ENCODE measurements at regions not wholly inside any gene's neighbourhood (a gene's known extent, or its start where the extent isn't known, plus 50 kb on each side); places are given as distances from the start of the nearest gene placed in this dataset.

DNA sequence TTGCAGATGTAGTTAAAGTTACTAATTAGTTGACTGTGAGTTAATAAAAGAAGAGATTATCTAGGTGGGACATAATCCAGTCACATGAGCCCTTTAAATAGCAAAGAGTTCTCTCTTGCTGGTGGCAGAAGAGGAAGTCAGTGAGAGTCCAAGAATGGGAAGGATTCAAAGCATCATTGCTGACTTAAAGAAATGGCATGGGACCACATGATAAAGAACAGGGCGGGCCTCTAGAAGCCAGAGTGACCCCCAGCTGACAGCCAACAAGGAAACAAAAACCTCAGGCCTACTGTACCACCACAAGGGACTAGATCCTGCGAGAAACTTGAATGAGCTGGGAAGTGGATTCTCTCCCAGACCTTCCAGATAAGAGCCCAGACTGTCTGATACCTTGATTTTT, 447.2 kb upstream of the CCDC54 start:
- H3K36me3 ChIP-seq (ENCODE audit: control insufficient read depth, insufficient read depth, low read length): no peaks in the 10 kb centered on the region
- no peaks in the 10 kb centered on the region for H3K4me1 ChIP-seq (ENCODE audit: control insufficient read depth, insufficient read depth, low read length)
- WGBS, 2 experiments: 87 to 91% methylated on average over 2 of the region's 2 CpGs
- no peaks in the 10 kb centered on the region for H3K9me3 ChIP-seq (ENCODE audit: control insufficient read depth, low read length)
- H3K4me3 ChIP-seq (ENCODE audit: insufficient read depth, low read depth, low read length): no peak overlapping the region
- no peak overlapping the region for H3K27ac ChIP-seq (ENCODE audit: insufficient read depth, low read depth, low read length, poor library complexity, severe bottlenecking)
- no peaks in the 10 kb centered on the region for H3K27me3 ChIP-seq (ENCODE audit: control insufficient read depth, insufficient read depth, low read length, poor library complexity, severe bottlenecking)

DNA sequence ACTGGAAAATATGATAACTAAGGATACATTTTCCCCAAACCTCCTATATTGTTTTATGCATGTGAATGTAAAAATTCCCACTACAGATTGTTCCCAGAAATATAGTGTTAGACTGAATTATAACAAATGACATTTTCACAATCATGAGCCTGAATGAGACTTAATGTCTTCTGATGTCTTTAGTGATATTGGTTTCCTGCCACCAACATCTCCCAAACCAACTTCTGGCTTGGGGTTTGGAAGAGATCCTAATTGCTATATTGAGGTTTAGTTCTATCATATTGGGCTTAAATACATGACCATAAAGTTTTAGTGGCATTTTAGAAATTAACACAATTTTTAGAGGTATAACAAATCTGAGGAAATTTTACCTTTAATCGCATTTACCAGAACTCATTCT, 445.3 kb upstream of the CCDC54 start:
- Histone ChIP-seq H3K4me3 (ENCODE audit: insufficient read depth, low read depth, low read length) (no peak overlapping the region), H3K27ac (ENCODE audit: insufficient read depth, low read depth, low read length, poor library complexity, severe bottlenecking) (no peak overlapping the region), H3K27me3 (ENCODE audit: control insufficient read depth, insufficient read depth, low read length, poor library complexity, severe bottlenecking) (no peaks in the 10 kb centered on the region), H3K4me1 (ENCODE audit: control insufficient read depth, insufficient read depth, low read length) (no peaks in the 10 kb centered on the region), H3K9me3 (ENCODE audit: control insufficient read depth, low read length) (no peaks in the 10 kb centered on the region), H3K36me3 (ENCODE audit: control insufficient read depth, insufficient read depth, low read length) (no peaks in the 10 kb centered on the region)
- WGBS, 2 experiments: 95 to 96% methylated on average over 1 of the region's 1 CpG

DNA sequence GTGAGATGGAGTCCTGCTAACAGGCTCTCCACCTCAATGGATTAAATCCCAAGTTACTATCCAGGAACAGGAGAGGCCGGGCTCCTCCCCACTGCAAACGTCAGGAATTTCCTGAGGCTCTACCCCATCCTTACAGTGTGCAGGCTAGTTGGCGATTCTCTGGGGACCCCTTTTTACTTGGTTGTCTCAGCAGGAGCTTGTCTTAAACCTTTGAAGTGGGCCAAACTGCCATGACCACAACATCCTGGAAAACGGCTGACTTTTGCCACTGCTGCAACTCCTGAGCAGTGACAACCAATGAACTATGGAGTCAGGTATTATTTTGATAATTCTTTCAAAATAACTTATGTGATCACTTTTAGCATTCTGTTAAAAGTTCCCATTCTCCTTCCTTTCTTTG, 440.9 kb upstream of the CCDC54 start:
- no peaks in the 10 kb centered on the region for H3K36me3 ChIP-seq (ENCODE audit: control insufficient read depth, insufficient read depth, low read length)
- H3K4me1 ChIP-seq (ENCODE audit: control insufficient read depth, insufficient read depth, low read length): no peaks in the 10 kb centered on the region
- H3K27ac ChIP-seq (ENCODE audit: insufficient read depth, low read depth, low read length, poor library complexity, severe bottlenecking): no peak overlapping the region
- 56 to 65% methylated on average over 4 of the region's 4 CpGs for WGBS, 2 experiments
- no peaks in the 10 kb centered on the region for H3K9me3 ChIP-seq (ENCODE audit: control insufficient read depth, low read length)
- no peak overlapping the region for H3K4me3 ChIP-seq (ENCODE audit: insufficient read depth, low read depth, low read length)
- no peaks in the 10 kb centered on the region for H3K27me3 ChIP-seq (ENCODE audit: control insufficient read depth, insufficient read depth, low read length, poor library complexity, severe bottlenecking)

DNA sequence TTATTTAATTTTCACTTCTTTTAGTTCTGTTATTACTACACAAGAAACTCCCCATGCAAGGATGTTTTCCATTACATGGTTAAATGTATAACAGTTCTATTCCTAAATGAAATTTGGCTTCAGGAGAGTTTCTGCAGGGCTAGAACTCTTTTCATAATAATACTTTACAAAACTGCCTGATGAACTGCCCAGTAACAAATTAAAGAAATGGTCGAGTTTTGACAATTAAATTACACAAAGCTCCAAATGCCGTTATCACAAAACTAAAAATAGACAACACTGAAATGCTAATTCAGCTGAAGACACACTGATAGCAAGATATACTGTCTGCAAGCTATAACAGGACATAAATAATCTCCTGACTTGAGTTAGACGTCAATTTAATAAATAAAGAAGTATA, 435.2 kb upstream of the CCDC54 start:
- Histone ChIP-seq H3K27ac (ENCODE audit: insufficient read depth, low read depth, low read length, poor library complexity, severe bottlenecking) (no peak overlapping the region), H3K4me3 (ENCODE audit: insufficient read depth, low read depth, low read length) (no peak overlapping the region), H3K27me3 (ENCODE audit: control insufficient read depth, insufficient read depth, low read length, poor library complexity, severe bottlenecking) (no peaks in the 10 kb centered on the region), H3K9me3 (ENCODE audit: control insufficient read depth, low read length) (no peaks in the 10 kb centered on the region), H3K36me3 (ENCODE audit: control insufficient read depth, insufficient read depth, low read length) (no peaks in the 10 kb centered on the region), H3K4me1 (ENCODE audit: control insufficient read depth, insufficient read depth, low read length) (no peaks in the 10 kb centered on the region)
- WGBS, 2 experiments: 95 to 96% methylated on average over 2 to 3 of the region's 3 CpGs

DNA sequence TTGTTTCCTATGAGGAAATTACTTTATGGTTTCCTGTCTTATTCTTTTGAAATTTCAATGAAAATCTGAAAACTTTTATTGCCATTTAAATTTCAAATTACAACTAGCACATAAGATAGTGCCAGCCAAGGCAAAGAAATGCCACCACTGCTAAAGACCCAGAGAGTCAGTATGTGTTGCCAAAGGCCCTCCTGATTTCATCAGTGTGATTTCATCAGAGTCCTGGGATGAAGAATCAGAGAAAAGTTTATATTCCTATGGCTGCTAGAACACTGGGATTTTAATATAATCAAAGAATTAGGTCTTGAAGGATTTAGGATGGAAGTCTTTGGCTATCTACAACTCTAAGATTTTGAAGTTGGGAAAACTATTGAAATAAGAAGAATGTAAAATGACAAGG, 434.2 kb upstream of the CCDC54 start:
- Histone ChIP-seq H3K27ac (ENCODE audit: insufficient read depth, low read depth, low read length, poor library complexity, severe bottlenecking) (no peak overlapping the region), H3K36me3 (ENCODE audit: control insufficient read depth, insufficient read depth, low read length) (no peaks in the 10 kb centered on the region), H3K4me3 (ENCODE audit: insufficient read depth, low read depth, low read length) (no peak overlapping the region), H3K4me1 (ENCODE audit: control insufficient read depth, insufficient read depth, low read length) (no peaks in the 10 kb centered on the region), H3K9me3 (ENCODE audit: control insufficient read depth, low read length) (no peaks in the 10 kb centered on the region), H3K27me3 (ENCODE audit: control insufficient read depth, insufficient read depth, low read length, poor library complexity, severe bottlenecking) (no peaks in the 10 kb centered on the region)

DNA sequence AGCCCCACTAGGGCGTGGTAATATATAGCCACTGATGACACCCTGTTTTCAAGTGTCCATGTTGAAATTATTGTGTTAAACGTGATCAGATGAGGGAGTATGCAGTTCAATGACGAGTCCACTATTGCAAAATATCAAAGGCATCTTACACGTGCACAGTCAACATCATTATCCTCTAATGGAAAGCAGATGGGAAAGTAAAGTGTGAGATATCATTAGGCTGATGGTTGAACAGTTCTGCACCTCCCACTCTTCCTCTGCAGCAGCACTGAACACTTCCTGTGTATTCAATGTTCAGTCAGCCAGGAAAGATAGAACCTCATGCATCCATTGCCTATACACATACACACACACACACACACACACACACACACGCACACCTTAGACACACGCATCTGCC, 431.8 kb upstream of the CCDC54 start:
- Histone ChIP-seq H3K4me3 (ENCODE audit: insufficient read depth, low read depth, low read length) (no peak overlapping the region), H3K4me1 (ENCODE audit: control insufficient read depth, insufficient read depth, low read length) (no peaks in the 10 kb centered on the region), H3K36me3 (ENCODE audit: control insufficient read depth, insufficient read depth, low read length) (no peaks in the 10 kb centered on the region), H3K27ac (ENCODE audit: insufficient read depth, low read depth, low read length, poor library complexity, severe bottlenecking) (no peak overlapping the region), H3K9me3 (ENCODE audit: control insufficient read depth, low read length) (no peaks in the 10 kb centered on the region), H3K27me3 (ENCODE audit: control insufficient read depth, insufficient read depth, low read length, poor library complexity, severe bottlenecking) (no peaks in the 10 kb centered on the region)
- 91 to 92% methylated on average over 5 to 6 of the region's 6 CpGs for WGBS, 2 experiments

DNA sequence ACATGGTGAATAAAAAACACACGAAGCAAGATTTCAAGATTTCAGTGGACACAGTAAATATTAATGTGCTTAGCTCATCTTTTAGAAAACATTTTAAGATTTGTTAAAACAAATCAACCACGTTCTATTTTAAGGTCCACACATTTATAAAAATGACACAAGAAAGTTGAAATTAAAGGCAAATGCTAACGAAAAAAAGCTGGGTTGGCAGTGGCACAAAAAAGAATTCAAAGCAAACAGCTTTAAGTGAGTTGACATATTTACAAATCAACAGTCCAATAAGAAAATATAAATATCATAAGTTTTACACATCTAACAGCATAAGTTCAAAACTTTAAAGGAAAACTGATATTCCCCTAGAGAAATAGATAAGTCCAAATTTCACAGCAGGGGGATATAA, 430.4 kb upstream of the CCDC54 start:
- Histone ChIP-seq H3K4me3 (ENCODE audit: insufficient read depth, low read depth, low read length) (no peak overlapping the region), H3K27me3 (ENCODE audit: control insufficient read depth, insufficient read depth, low read length, poor library complexity, severe bottlenecking) (no peaks in the 10 kb centered on the region), H3K27ac (ENCODE audit: insufficient read depth, low read depth, low read length, poor library complexity, severe bottlenecking) (no peak overlapping the region), H3K36me3 (ENCODE audit: control insufficient read depth, insufficient read depth, low read length) (no peaks in the 10 kb centered on the region), H3K9me3 (ENCODE audit: control insufficient read depth, low read length) (no peaks in the 10 kb centered on the region), H3K4me1 (ENCODE audit: control insufficient read depth, insufficient read depth, low read length) (no peaks in the 10 kb centered on the region)
- WGBS, 2 experiments: 93% methylated on average over 2 to 3 of the region's 3 CpGs

DNA sequence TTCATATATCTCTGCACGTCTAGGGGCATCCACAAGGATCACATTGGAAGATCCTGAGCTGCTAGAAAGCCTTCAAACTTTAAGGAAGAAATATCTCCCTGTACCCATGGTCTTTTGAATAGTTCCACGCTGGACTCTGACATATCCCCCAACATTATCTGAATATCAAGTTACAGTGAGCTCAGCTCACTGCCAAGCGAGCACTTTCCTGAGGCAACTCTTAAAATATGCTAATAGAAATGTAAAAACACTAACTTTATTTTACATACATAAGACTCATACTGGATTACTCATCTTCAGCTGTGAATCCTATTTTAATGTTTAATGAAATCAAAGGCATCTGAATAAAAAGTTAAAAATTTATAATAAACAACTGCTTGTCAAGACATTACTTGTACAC, 420.2 kb upstream of the CCDC54 start:
- Histone ChIP-seq H3K27ac (ENCODE audit: insufficient read depth, low read depth, low read length, poor library complexity, severe bottlenecking) (no peak overlapping the region), H3K27me3 (ENCODE audit: control insufficient read depth, insufficient read depth, low read length, poor library complexity, severe bottlenecking) (no peaks in the 10 kb centered on the region), H3K9me3 (ENCODE audit: control insufficient read depth, low read length) (no peaks in the 10 kb centered on the region), H3K4me3 (ENCODE audit: insufficient read depth, low read depth, low read length) (no peak overlapping the region), H3K4me1 (ENCODE audit: control insufficient read depth, insufficient read depth, low read length) (no peaks in the 10 kb centered on the region), H3K36me3 (ENCODE audit: control insufficient read depth, insufficient read depth, low read length) (no peaks in the 10 kb centered on the region)
- WGBS, 2 experiments: 78 to 89% methylated on average over 3 of the region's 3 CpGs

DNA sequence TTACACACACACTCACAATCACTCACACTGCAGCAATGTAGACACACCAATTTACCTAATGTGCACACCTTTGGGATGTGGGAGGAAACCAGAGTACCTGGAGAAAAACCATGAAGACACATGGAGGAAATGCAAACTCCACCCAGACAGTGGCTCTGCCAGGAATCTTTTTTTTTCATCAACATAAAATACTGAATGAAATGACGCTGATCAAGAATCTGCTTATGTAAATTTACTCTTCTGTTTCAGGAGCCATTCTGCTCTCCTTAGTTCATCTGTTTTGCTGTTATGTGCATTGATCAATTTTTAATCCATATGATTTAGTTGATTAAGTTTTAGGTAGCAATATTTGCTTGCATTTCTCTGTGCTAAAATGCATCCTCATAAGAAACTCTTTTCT, 414.2 kb upstream of the CCDC54 start:
- Histone ChIP-seq H3K4me3 (ENCODE audit: insufficient read depth, low read depth, low read length) (no peak overlapping the region), H3K27me3 (ENCODE audit: control insufficient read depth, insufficient read depth, low read length, poor library complexity, severe bottlenecking) (no peaks in the 10 kb centered on the region), H3K4me1 (ENCODE audit: control insufficient read depth, insufficient read depth, low read length) (no peaks in the 10 kb centered on the region), H3K27ac (ENCODE audit: insufficient read depth, low read depth, low read length, poor library complexity, severe bottlenecking) (no peak overlapping the region), H3K36me3 (ENCODE audit: control insufficient read depth, insufficient read depth, low read length) (no peaks in the 10 kb centered on the region), H3K9me3 (ENCODE audit: control insufficient read depth, low read length) (no peaks in the 10 kb centered on the region)
- WGBS, 2 experiments: 100% methylated on average over 1 of the region's 1 CpG; no CpG with 5 or more reads in 1 of the 2 experiments

DNA sequence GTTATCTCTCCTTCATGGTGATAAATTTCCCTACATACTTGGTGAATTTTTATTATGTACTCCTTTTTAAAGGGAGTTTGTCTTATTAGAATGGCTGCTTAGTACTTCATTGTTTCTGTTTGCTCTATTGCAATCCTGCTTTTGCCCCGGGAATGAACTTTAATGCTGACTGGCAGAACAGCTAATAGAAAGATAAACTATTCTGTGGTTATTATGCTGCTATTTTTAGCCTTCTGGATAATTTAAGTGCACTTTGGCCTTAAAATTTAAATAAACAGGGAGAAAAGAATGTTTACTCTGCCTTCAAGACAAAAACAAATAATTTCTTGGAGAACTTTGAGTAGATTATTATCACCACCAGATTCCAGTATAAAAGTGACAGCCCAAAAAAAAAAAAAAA, 413.8 kb upstream of the CCDC54 start:
- Histone ChIP-seq H3K4me3 (ENCODE audit: insufficient read depth, low read depth, low read length) (no peak overlapping the region), H3K36me3 (ENCODE audit: control insufficient read depth, insufficient read depth, low read length) (no peaks in the 10 kb centered on the region), H3K27ac (ENCODE audit: insufficient read depth, low read depth, low read length, poor library complexity, severe bottlenecking) (no peak overlapping the region), H3K9me3 (ENCODE audit: control insufficient read depth, low read length) (no peaks in the 10 kb centered on the region), H3K4me1 (ENCODE audit: control insufficient read depth, insufficient read depth, low read length) (no peaks in the 10 kb centered on the region), H3K27me3 (ENCODE audit: control insufficient read depth, insufficient read depth, low read length, poor library complexity, severe bottlenecking) (no peaks in the 10 kb centered on the region)
- 92 to 94% methylated on average over 1 of the region's 1 CpG for WGBS, 2 experiments

DNA sequence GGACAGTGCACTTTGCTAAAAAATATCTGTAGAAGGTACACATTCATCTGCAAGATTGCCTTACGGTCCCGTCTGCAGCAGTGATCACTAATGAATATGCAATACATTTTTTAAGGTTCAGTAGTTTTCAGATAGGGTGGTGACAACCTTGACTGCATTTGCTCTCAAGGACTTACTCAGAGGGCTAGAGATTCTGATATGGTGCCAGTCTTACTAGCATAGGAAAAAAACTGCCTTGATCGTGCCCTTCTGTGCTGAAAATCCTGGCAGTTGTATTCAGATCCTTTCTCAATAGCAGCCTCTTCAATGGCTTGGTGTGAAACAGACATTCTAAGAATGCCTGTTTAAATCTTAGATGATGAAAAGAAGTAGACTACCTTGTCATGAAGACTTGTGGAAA, 411.9 kb upstream of the CCDC54 start:
- 30 to 33% methylated on average over 3 of the region's 3 CpGs for WGBS, 2 experiments
- Histone ChIP-seq H3K27ac (ENCODE audit: insufficient read depth, low read depth, low read length, poor library complexity, severe bottlenecking) (no peak overlapping the region), H3K27me3 (ENCODE audit: control insufficient read depth, insufficient read depth, low read length, poor library complexity, severe bottlenecking) (no peaks in the 10 kb centered on the region), H3K36me3 (ENCODE audit: control insufficient read depth, insufficient read depth, low read length) (no peaks in the 10 kb centered on the region), H3K4me1 (ENCODE audit: control insufficient read depth, insufficient read depth, low read length) (no peaks in the 10 kb centered on the region), H3K9me3 (ENCODE audit: control insufficient read depth, low read length) (no peaks in the 10 kb centered on the region), H3K4me3 (ENCODE audit: insufficient read depth, low read depth, low read length) (no peak overlapping the region)
